K562 (cell line): ENCODE measurements at regions not wholly inside any gene's neighbourhood (a gene's known extent, or its start where the extent isn't known, plus 50 kb on each side); places are given as distances from the start of the nearest gene placed in this dataset.

Source experiments
- CXXC5 ChIP-seq: fragments of 250-450 bp; sonication (Bioruptor Pico); IDR thresholded peaks from 2 replicates; pipeline ENCODE4 v1.8.0; 2022; ENCODE audit warnings: inconsistent platforms, mild to moderate bottlenecking, moderate library complexity
- ERF ChIP-seq: fragments of 450-650 bp; formaldehyde crosslinking; IDR thresholded peaks from 2 replicates; pipeline ENCODE4 v1.4.0; 2020; ENCODE audit warnings: mild to moderate bottlenecking, mixed read lengths
- FOXJ2 ChIP-seq: fragments of 200-800 bp; sonication (Bioruptor generic); IDR thresholded peaks from 2 replicates; pipeline ENCODE4 v1.6.1; 2016; ENCODE audit warnings: missing genetic modification characterization, missing compliant biosample characterization
- GTF2B ChIP-seq: IDR thresholded peaks from 2 replicates; pipeline ENCODE4 v1.6.1; 2011; ENCODE audit not compliant: insufficient read length; ENCODE audit errors: extremely low read depth
- ILF3 ChIP-seq: fragments of 450-650 bp; IDR thresholded peaks from 2 replicates; pipeline ENCODE4 v1.6.1; 2018; ENCODE audit warnings: antibody characterized with exemption, mild to moderate bottlenecking, moderate library complexity, borderline replicate concordance
- JUNB ChIP-seq: fragments of 450-650 bp; formaldehyde crosslinking; conservative IDR thresholded peaks from 2 replicates; pipeline ENCODE4 v1.4.0; 2020; ENCODE audit warnings: mild to moderate bottlenecking
- MAFG ChIP-seq: fragments of 450-650 bp; conservative IDR thresholded peaks from 2 replicates; pipeline ENCODE4 v1.6.1; 2016; ENCODE audit warnings: missing genetic modification characterization, missing compliant biosample characterization
- MTA3 ChIP-seq: fragments of 450-650 bp; formaldehyde crosslinking; IDR thresholded peaks from 2 replicates; pipeline ENCODE4 v1.6.1; 2017; ENCODE audit warnings: mild to moderate bottlenecking, borderline replicate concordance
- NR1H2 ChIP-seq: sonication (generic); formaldehyde crosslinking; IDR thresholded peaks from 2 replicates; pipeline ENCODE4 v1.4.0; 2020; ENCODE audit warnings: mild to moderate bottlenecking, missing genetic modification reagents
- PHF20 ChIP-seq: fragments of 450-650 bp; IDR thresholded peaks from 2 replicates; pipeline ENCODE4 v1.6.1; 2018; ENCODE audit not compliant: partially characterized antibody
- POLR3G ChIP-seq: IDR thresholded peaks from 2 replicates; pipeline ENCODE4 v1.6.1; 2011; ENCODE audit not compliant: insufficient read length, insufficient replicate concordance; ENCODE audit errors: extremely low read depth
- RBM39 ChIP-seq: fragments of 200-400 bp; formaldehyde crosslinking; optimal IDR thresholded peaks from 2 replicates; pipeline ENCODE3; 2018; ENCODE audit warnings: low read depth, low read length
- TRIM25 ChIP-seq: fragments of 450-650 bp; IDR thresholded peaks from 2 replicates; pipeline ENCODE4 v1.7.0; 2016; ENCODE audit warnings: borderline replicate concordance
- UBTF ChIP-seq, 2 experiments: IDR thresholded peaks; 2 replicates each; pipeline ENCODE4 v1.6.1; 2012; ENCODE audit warnings: improper control_type of control experiment in 2 of 2, low read depth in 2 of 2, low read length in 2 of 2, borderline replicate concordance in 1 of 2
- ZNF277 ChIP-seq: fragments of 250-450 bp; sonication (Bioruptor Pico); IDR thresholded peaks from 2 replicates; pipeline ENCODE4 v1.8.0; 2022; ENCODE audit warnings: inconsistent platforms, mild to moderate bottlenecking, moderate library complexity, borderline replicate concordance
- ZNF280B ChIP-seq: fragments of 250-450 bp; sonication (Bioruptor Pico); IDR thresholded peaks from 2 replicates; pipeline ENCODE4 v1.5.1; 2021; ENCODE audit warnings: mild to moderate bottlenecking
- ZNF3 ChIP-seq: fragments of 250-450 bp; sonication (Bioruptor Pico); IDR thresholded peaks from 2 replicates; pipeline ENCODE4 v1.5.0; 2021; ENCODE audit warnings: mild to moderate bottlenecking, moderate library complexity
- ZNF449 ChIP-seq: fragments of 250-450 bp; sonication (Bioruptor Pico); IDR thresholded peaks from 2 replicates; pipeline ENCODE4 v1.8.0; 2022; ENCODE audit warnings: moderate library complexity, mild to moderate bottlenecking, inconsistent platforms

GRCh38 chr6:27592481-27593199 lies 119.7 kb upstream of the ZNF184 start (continued):
- peak in 1 of 2 experiments; percentile 73; a peak in 3 of 4 replicates for TF ChIP-seq UBTF (IDR thresholded peaks at IDR 0.05; ENCODE audit: borderline replicate concordance in 1 of 2, low read depth in 2 of 2, low read length in 2 of 2)
- TF ChIP-seq ERF (CRISPR knock-in tag) = no peak; the same call in 1 of the 2 replicates
- peak; percentile 76 for TF ChIP-seq PHF20
- TF ChIP-seq ZNF449 (CRISPR knock-in tag) = no peak
- TF ChIP-seq ZNF277 (CRISPR knock-in tag) = no peak
- no peak for TF ChIP-seq ZNF280B (CRISPR knock-in tag)
- no peak for TF ChIP-seq MAFG (tag)
- TF ChIP-seq NR1H2 = no peak
- TF ChIP-seq MTA3 = peak; percentile 79
- TF ChIP-seq GTF2B = no peak
- TF ChIP-seq RBM39 = no peak
- TF ChIP-seq CXXC5 (CRISPR knock-in tag) = peak; percentile 91
- TF ChIP-seq JUNB (CRISPR knock-in tag) = no peak
- TF ChIP-seq FOXJ2 (tag) = peak; percentile 61; the same call in 1 of the 2 replicates
- no peak for TF ChIP-seq ZNF3 (CRISPR knock-in tag)
- TF ChIP-seq ILF3 = no peak
- TF ChIP-seq TRIM25 = 0 out of 2 replicates have a peak, but pooled peaks have one; percentile 70
- peak; percentile 90 for TF ChIP-seq POLR3G
